Middle frontal gyrus (tissue), 1 donor: ENCODE measurements at regions not wholly inside any gene's neighbourhood (a gene's known extent, or its start where the extent isn't known, plus 50 kb on each side); places are given as distances from the start of the nearest gene placed in this dataset.

Experiments
- DNase-seq: peaks from one replicate; pipeline ENCODE4 v3.0.0-alpha.2; 2015; ENCODE audit warnings: low spot score; ENCODE audit errors: extremely low spot score

DNA sequence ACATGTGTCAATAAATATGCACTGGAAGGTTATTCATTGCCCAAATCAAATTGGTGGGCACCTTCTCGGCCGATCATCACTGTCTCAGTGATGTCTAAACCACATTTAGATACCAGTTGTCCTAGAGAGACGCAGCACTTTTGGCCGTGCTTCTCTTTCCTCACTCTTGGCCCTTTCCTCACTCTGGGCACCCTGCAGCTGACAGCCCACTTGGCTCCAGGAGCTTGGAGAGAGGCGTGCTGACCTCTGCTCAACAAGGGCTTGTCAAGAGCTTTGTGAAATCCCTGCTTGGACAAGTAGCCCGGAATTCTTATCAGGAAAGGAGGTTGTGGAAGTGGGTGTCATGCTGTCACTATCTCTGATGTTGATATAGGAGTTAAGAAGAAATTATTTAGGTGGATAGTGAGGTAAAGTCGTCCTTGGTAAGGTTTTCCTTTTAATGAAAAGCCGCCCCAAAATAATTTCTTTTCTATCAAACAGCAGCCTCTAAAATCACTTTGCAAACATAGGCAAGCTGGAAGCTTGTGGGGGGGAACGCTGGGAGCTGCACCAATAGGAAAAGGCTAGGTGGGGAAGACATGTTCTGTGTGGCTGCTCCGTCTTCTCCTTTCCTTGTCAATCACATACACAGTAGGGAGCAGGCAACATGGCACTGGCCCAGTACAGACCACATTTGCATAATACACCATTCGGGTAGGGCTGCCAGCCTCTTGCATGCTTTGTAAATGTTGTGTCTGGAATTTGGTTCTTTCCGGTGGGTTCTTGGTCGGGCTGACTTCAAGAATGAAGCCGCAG is 126.8 kb upstream of the UBE3A start:
- no peak for DNase-seq

GRCh38 chr15:25563596-25563995 is 124.8 kb upstream of the UBE3A start:
- DNase-seq: no peak

DNA sequence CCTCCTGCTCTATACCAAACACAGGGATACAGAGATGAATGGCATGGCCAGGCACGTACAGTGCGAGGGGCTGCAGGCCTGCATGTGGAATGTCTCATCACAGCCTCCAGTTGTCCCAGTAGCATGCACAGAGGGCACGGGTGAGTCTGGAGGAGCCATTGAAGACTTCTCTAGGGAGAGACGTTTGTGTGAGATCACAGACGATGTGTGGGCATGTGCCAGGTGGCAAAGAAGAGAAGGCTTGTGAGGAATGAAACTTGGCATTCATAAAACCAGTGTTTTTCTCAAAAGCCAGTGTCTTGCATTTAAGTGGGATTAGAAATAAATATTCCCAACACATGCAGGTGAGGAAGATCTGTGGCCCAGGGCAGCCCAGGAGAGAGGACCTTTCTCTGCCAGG is 119.1 kb upstream of the UBE3A start:
- DNase-seq: no peak

GRCh38 chr15:25556136-25556535 is 117.3 kb upstream of the UBE3A start:
- DNase-seq: no peak

GRCh38 chr15:25554640-25555039 is 115.8 kb upstream of the UBE3A start:
- no peak for DNase-seq

- no peak for DNase-seq
Measured at GRCh38 chr15:25548600-25548999, 109.8 kb upstream of the UBE3A start.

- no peak for DNase-seq
Measured at GRCh38 chr15:25545889-25546288, 107.1 kb upstream of the UBE3A start.

DNA sequence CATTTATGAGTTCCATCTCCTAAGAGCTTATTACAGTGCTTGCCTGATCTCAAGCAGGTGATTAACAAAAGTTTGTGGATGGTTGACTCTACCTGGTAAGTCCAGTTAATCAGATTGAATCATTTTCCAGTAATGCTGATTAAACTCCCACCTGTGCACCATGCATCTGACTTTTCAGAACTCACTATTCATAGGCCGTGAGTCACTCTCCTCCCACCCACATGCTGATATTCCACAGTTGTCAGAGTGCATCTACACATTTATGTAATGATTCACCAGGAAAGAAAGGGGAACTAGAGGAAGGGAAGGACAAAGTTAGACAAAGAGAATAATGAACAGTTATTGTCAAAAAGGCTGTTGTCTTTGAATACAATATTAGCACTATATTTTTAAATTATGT is 106.2 kb upstream of the UBE3A start:
- DNase-seq: no peak

DNA sequence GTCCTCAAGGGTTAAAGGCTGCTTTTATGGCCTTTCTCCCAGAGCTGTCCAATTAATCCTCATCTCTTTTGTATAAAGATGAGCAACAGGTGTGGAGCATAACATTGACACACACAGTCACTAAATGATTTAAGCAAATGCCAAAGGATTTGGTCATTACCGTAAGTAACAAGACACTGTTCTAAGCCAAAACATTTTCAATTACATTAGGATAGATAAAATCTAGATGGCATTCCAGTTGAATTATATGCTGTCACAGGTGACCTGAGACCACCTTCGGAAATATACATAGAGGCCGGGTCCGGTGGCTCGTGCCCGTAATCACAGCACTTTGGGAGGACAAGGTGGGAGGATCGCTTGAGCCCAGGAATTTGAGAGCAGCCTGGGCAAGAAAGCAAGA is 105.3 kb upstream of the UBE3A start:
- no peak for DNase-seq

DNA sequence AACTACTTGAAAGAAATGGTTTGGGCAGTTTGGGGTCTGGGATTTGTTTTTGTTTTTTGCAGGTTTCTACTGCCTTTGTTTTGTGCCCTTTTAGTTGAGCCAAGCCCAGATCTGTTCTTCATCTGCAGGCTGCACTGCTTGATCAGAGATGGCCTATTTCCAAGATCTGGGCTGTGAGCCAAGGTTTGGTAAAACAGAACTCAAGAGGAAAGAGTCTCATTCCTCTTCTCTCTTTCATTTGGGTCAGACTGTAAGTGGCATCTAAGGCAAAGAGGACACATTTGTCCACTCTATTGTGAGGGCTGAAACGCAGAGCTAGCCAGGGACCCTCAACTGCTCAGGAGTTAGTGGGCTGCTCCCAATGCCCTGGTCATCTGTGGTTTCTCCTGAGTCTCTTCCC is 104.4 kb upstream of the UBE3A start:
- DNase-seq: peak; percentile 66

DNA sequence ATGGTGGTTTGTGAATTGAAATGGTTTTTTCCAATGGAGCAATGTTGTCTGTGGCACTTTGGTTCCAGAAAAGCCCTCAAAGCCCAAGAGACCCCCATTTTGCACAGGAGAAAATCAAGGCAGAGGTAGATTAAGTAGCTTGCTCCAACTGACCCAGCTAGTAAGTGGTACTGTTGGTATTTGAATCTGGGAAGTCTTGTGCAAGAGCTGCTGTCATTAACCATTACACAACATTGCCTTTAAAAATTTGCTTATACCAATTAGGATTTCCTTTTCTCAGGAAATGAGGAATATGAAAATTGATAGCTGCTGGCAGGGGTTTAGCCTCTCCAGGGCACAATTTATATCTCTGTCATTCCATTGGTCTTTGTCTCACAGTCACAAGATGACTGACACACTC is 102.4 kb upstream of the UBE3A start:
- no peak for DNase-seq

DNA sequence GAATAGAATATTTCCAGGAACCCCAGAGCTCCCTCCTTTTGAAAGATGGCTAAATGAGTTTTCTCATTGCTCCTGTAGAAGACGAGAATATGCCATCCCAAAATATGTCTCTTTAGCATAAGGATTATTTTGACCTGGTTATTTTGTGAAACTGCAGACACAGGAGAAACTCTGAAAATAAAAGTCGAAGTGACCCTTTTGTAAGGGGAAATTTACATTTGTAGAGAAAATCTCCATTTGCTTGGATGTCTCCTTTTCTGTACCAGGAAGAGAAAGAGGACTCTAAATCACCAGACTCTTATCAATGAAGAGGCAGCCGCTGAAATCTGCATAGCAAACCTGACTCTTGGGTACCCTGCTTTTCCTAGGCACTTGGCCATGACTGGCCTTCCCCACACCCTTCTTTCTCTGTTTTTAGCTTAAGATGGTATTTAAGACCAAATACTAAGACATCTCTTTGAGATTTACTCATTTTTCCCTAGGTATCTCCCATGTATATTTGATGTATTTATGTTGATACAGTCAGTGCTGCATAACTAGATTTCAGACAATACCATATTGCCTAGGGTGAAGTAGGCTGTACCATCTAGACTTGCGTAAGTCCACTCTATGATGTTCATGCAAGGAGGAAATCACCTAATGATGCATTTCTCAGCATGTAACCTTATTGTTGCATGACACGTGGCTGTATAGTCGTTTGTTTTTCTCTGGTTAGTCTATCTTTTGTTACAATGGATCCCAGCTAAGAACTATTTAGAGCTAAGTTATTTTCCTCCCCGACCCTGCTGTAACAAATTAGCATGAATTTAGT is 98.2 kb upstream of the UBE3A start:
- no peak for DNase-seq

DNA sequence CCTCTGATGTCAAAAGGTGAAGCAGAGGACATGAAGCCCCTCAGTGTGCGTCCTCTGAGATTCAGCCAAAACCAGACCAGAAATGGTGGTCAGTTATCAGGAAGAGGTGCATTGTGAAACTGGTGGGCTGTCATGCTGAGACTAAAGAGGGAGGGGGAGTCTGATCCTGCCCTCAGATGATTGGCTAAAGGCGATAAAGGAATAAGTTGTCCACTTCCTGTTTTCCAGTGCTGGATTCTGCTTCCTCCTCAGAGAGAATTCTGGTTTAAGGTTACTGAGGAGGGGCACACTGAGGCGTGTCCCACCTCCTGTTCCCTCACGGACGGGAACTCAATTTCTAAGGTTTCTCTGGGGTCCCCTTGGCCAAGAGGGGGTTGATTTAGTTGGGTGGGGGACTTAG is 97.0 kb upstream of the UBE3A start:
- DNase-seq: no peak

- DNase-seq: no peak
Measured at GRCh38 chr15:25534293-25534692, 95.5 kb upstream of the UBE3A start.

DNA sequence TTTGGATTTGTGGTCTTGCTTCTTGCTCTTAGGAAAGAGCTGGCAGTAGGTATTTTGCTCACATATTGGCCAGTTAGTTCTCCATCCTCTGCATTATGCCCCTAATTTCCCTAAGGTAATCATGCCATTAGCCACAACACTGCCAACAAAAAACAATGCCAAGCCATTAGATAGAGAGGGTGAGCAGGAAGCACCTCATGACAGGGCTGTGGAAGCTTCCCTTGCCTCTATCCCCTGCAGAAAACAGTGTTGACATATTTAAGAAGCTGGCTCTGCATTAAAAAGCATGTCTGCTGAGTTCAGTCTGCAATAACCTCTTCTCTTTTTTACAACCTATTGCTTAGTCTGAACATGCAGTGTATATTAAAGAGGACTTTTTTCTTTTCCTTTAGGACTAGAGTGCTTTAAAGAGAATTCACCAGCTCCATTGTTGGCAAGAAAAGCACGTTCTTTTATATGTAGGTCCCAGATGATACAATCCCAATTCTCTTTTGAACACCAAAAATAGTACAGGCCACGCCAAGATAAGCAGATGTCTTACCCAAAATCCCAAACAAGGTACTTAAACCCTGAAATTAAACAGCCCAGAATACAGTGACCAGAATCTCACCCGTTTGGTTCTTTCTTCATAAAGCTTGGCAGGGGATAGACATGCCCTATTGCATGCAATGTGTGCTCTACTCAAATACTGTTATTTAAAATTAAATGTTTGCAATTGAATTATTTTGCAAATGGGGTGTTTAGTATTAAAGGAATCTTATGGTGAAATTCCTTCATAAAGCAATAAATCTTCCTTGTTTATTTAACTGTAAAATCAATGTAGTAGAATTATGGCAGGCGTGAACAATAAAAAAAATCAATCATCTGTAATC is 93.7 kb upstream of the UBE3A start:
- no peak for DNase-seq

- no peak for DNase-seq
Measured at GRCh38 chr15:25529774-25530173, 91.0 kb upstream of the UBE3A start.

DNA sequence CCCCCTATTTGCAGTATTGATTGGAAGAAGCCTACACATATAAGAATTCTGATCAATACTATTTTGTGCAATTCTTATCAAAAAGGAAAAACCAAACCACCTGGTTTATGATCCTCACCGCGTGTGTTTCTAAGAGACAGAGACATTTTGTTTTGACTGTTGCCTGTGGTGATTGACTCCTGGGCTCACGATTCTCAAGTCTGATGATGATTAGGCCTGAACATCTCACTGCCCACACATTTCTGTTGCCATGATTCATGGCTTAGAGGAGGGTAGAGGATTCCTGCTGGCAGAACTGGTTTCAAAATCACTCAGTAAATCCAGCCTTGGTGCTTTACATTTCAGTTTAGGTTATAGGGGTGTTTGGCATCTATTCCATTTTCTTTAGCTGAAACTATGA is 88.3 kb upstream of the UBE3A start:
- DNase-seq: no peak

DNA sequence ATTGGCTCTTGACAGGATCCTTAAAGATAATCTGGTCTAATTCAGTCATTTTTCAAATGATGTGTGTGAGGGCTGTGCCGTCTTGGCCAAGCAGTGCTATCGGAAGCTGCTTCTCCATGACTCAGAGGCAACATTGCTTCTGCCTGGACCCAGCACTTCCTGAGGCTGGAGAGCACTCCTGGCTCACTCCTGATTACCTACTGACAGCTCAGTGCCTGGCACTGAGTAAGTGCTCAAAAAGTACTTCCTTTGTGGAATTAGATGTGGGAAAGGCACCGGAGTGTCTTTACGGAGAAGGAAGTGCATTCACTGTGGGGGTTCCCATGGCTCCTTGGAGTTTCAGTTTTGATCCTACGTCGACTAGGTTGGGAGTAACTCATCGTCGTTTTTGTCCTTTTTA is 86.9 kb upstream of the UBE3A start:
- no peak for DNase-seq

- no peak for DNase-seq
Measured at GRCh38 chr15:25515633-25516032, 76.8 kb upstream of the UBE3A start.

- DNase-seq: no peak
Measured at GRCh38 chr15:25514522-25514921, 75.7 kb upstream of the UBE3A start.

GRCh38 chr15:25512957-25513356 is 74.1 kb upstream of the UBE3A start:
- DNase-seq: no peak

DNA sequence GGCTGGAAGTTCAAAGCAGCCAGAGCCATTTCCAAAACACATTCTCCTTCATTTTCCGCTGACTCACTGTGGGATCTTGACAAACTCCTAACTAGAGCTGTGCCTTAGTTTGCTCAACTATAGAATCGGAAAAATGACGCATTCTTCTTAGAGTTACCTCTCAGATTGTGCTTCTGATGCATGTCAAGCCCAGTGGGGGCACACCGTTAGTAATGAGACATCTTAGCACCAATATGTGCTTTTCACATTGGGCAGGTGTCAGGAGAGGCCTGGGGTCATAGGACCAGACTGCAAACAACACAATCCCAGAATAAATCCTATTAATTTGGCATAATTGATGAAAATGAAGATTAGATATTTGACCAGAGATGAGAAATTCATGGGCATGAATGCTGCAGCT is 71.3 kb upstream of the UBE3A start:
- no peak for DNase-seq
